ENCODE measurements at regions not wholly inside any gene's neighbourhood (a gene's known extent, or its start where the extent isn't known, plus 50 kb on each side); places are given as distances from the start of the nearest gene placed in this dataset.

- no peak for TF ChIP-seq CTCF (conservative IDR thresholded peaks at IDR 0.05; ENCODE audit: low read depth, low read length)
- TF ChIP-seq EZH2 (IDR thresholded peaks at IDR 0.05; ENCODE audit: borderline replicate concordance, low read depth, low read length, poor library complexity, severe bottlenecking) = no peak
These were observed 508.6 kb downstream of the SHQ1 start for GRCh38 chr3:72339670-72340030.
